ENCODE measurements at regions not wholly inside any gene's neighbourhood (a gene's known extent, or its start where the extent isn't known, plus 50 kb on each side); places are given as distances from the start of the nearest gene placed in this dataset.

DNA sequence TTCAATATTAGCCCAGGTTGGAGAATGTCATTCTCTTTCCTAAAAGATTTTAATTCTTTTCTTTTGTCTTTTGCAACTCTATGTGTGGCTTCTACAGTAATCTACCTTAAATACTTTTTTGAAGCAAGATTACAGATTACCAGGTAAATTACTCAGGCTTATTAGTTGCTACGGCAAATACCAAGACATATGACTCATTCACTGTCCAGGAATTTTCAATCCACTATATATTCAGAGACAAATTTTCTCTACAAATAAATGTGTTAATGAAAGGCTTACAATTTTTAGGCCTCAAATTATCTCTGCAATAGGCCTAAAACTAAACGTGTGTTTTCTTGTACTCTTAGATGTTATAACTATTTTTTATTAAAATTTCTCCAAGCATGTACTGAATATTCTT lies 631.3 kb downstream of the DIAPH3 start:
- H3K27ac Mint-ChIP-seq (ENCODE audit: unreplicated experiment), result peak overlapping the region; percentile 96
- no peaks in the 10 kb centered on the region for H3K9me3 Mint-ChIP-seq (ENCODE audit: unreplicated experiment)
- H3K4me3 Mint-ChIP-seq (ENCODE audit: unreplicated experiment), result no peak overlapping the region
- TF ChIP-seq, protein P1, sequence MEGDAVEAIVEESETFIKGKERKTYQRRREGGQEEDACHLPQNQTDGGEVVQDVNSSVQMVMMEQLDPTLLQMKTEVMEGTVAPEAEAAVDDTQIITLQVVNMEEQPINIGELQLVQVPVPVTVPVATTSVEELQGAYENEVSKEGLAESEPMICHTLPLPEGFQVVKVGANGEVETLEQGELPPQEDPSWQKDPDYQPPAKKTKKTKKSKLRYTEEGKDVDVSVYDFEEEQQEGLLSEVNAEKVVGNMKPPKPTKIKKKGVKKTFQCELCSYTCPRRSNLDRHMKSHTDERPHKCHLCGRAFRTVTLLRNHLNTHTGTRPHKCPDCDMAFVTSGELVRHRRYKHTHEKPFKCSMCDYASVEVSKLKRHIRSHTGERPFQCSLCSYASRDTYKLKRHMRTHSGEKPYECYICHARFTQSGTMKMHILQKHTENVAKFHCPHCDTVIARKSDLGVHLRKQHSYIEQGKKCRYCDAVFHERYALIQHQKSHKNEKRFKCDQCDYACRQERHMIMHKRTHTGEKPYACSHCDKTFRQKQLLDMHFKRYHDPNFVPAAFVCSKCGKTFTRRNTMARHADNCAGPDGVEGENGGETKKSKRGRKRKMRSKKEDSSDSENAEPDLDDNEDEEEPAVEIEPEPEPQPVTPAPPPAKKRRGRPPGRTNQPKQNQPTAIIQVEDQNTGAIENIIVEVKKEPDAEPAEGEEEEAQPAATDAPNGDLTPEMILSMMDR (IDR thresholded peaks at IDR 0.05; ENCODE audit: unreplicated experiment), result no peak
- no peak for DNase-seq (ENCODE audit: low spot score)
- H3K36me3 Mint-ChIP-seq (ENCODE audit: low read depth, unreplicated experiment), result no peaks in the 10 kb centered on the region
- peaks cover 42% of the 10 kb centered on the region for H3K4me1 Mint-ChIP-seq (ENCODE audit: unreplicated experiment)
- no peaks in the 10 kb centered on the region for H3K27me3 Mint-ChIP-seq (ENCODE audit: unreplicated experiment)

DNA sequence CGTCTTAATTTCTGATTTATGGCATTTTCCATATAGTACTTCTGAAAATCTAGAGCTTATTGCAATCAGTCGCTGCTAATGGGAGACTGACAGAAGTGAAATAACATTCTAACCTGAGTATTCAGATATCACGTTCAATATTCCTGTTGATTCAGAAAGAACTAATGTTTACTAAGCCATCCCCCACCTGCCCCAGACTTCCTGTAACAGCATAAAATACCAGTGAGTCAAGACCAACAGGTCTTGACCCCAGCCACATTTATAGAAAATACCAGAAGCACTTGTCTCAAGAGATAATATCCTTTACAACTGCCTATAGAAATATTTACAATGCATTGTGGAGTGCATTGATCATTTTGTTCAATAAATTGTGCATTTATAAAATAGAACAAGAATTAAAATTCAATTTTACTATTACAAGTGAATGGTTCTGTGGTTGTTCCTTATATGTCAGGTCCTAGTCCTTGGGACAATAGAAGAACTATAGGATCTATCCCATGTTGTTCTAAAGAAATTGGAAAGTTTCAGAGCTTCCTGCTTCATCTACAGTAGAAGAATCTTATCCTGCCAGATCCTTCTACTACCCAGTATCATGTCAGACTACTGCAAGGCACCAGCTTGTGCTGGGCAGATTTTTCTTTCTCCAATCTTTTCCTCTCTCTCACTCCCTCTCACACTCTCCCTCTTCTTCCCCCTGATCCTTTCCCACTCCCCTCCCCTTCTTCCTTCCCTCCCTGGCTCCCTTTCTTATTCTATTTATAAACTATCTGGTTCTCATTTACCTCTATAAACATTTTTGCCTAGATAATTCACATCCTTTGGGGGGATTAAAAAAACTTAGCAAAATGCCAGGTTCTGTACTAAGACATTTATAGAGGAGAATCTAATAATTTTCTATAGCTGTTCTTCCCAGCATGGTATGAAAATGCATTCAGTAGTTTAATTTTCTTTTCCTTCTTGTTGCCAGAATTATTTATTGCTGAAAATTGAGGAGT lies 629.9 kb downstream of the DIAPH3 start:
- H3K36me3 Mint-ChIP-seq (ENCODE audit: low read depth, unreplicated experiment), result peaks cover 2% of the 10 kb centered on the region
- TF ChIP-seq, protein P1 (IDR thresholded peaks at IDR 0.05; ENCODE audit: unreplicated experiment), result no peak
- peaks cover 42% of the 10 kb centered on the region for H3K4me1 Mint-ChIP-seq (ENCODE audit: unreplicated experiment)
- H3K4me3 Mint-ChIP-seq (ENCODE audit: unreplicated experiment), result no peak overlapping the region
- H3K27me3 Mint-ChIP-seq (ENCODE audit: unreplicated experiment), result no peaks in the 10 kb centered on the region
- H3K9me3 Mint-ChIP-seq (ENCODE audit: unreplicated experiment), result no peaks in the 10 kb centered on the region
- peak overlapping the region; percentile 83 for H3K27ac Mint-ChIP-seq (ENCODE audit: unreplicated experiment)
- no peak for DNase-seq (ENCODE audit: low spot score)

DNA sequence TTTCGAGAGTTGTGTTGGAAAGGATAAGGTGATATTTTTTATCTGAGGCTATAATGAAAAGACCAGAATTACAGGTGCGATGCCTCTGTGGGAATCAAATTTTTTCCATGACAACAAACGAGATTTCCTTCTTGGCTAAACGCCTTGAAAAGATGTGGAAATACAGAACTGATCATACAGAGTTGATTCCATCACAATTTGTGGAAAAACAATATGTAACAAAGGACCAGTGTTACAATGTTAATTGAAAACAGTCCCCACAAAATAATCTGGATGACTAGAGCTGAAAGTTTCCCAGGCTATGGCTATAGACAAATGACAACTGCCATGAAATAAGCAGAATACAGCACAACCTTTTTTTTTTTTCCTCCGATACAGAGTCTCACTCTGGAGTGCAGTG lies 628.9 kb downstream of the DIAPH3 start:
- no peaks in the 10 kb centered on the region for H3K27me3 Mint-ChIP-seq (ENCODE audit: unreplicated experiment)
- H3K4me3 Mint-ChIP-seq (ENCODE audit: unreplicated experiment), result no peak overlapping the region
- H3K36me3 Mint-ChIP-seq (ENCODE audit: low read depth, unreplicated experiment), result peaks cover 4% of the 10 kb centered on the region
- TF ChIP-seq, protein P1 (IDR thresholded peaks at IDR 0.05; ENCODE audit: unreplicated experiment), result no peak
- no peaks in the 10 kb centered on the region for H3K9me3 Mint-ChIP-seq (ENCODE audit: unreplicated experiment)
- H3K27ac Mint-ChIP-seq (ENCODE audit: unreplicated experiment), result no peak overlapping the region
- DNase-seq (ENCODE audit: low spot score), result no peak
- peaks cover 42% of the 10 kb centered on the region for H3K4me1 Mint-ChIP-seq (ENCODE audit: unreplicated experiment)

DNA sequence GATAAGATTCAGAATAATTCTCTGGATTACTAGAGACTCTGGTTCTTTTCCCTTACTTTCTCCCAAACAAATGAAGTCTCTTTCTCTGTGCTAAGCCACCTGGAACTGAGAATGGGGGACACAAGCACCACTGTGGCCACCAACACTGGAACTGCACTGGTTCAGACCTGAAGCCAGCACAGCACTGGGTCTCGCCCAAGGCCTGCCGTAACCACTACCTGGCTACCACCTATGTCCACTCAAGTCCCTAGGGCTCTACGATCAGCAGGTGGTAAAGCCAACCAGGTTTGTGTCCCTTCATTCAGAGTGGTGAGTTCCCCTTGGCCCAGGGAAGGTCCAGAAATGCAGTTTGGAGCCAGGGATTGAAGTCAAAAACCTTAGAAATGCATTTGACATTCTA lies 626.2 kb downstream of the DIAPH3 start:
- H3K36me3 Mint-ChIP-seq (ENCODE audit: low read depth, unreplicated experiment), result peaks cover 4% of the 10 kb centered on the region
- H3K9me3 Mint-ChIP-seq (ENCODE audit: unreplicated experiment), result no peaks in the 10 kb centered on the region
- H3K27ac Mint-ChIP-seq (ENCODE audit: unreplicated experiment), result no peak overlapping the region
- no peaks in the 10 kb centered on the region for H3K27me3 Mint-ChIP-seq (ENCODE audit: unreplicated experiment)
- peaks cover 28% of the 10 kb centered on the region for H3K4me1 Mint-ChIP-seq (ENCODE audit: unreplicated experiment)
- DNase-seq (ENCODE audit: low spot score), result no peak
- TF ChIP-seq, protein P1 (IDR thresholded peaks at IDR 0.05; ENCODE audit: unreplicated experiment), result no peak
- no peak overlapping the region for H3K4me3 Mint-ChIP-seq (ENCODE audit: unreplicated experiment)

DNA sequence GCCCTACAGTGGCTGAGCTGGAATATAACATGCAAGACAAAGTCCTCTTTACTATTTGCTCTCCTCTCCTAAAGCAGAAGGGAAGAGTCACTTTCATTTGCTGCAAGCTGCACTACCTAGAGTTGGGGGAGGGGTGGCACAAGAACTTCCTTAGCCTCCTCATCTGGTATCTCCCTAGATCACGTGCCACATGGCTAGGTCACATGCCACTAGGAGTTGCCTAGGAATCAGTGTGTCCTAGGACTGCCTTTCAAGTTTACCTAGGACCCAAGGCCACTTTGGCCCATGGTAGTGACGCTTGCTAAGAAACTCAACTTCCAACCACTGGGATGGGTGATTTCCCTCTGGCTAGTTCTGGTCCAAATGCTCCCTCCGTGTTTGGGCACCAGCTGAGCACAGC lies 625.2 kb downstream of the DIAPH3 start:
- Mint-ChIP-seq H3K27ac (ENCODE audit: unreplicated experiment) (no peak overlapping the region), H3K4me1 (ENCODE audit: unreplicated experiment) (peaks cover 20% of the 10 kb centered on the region)

More for the DNA sequence above, 625.2 kb downstream of the DIAPH3 start:
- Mint-ChIP-seq H3K36me3 (ENCODE audit: low read depth, unreplicated experiment) (peaks cover 4% of the 10 kb centered on the region), H3K27me3 (ENCODE audit: unreplicated experiment) (no peaks in the 10 kb centered on the region), H3K9me3 (ENCODE audit: unreplicated experiment) (no peaks in the 10 kb centered on the region), H3K4me3 (ENCODE audit: unreplicated experiment) (no peak overlapping the region)
- TF ChIP-seq, protein P1 (IDR thresholded peaks at IDR 0.05; ENCODE audit: unreplicated experiment), result no peak
- no peak for DNase-seq (ENCODE audit: low spot score)

All from endothelial cell (in vitro differentiated cells).